Stimulated activated CD8-positive, alpha-beta memory T cell treated with anti-CD3 and anti-CD28 coated beads, Interleukin-7, amount 100 ng/mL, for 24 hours (primary cell): ENCODE measurements at regions not wholly inside any gene's neighbourhood (a gene's known extent, or its start where the extent isn't known, plus 50 kb on each side); places are given as distances from the start of the nearest gene placed in this dataset.
"Not testable (repeated sequence)": the region's sequence is repeated elsewhere in the genome, so short reads cannot be mapped to it uniquely, and the experiment has no call there.

ENCODE experiments used
- DNase-seq: peaks from one replicate; pipeline ENCODE4 v3.0.0-alpha.2; 2020; ENCODE audit warnings: low read depth

GRCh38 chr12:11978726-11979384 lies 91.9 kb upstream of the BCL2L14 start:
- no peak for DNase-seq

GRCh38 chr12:11980115-11980514 lies 90.6 kb upstream of the BCL2L14 start:
- DNase-seq = no peak

- DNase-seq = no peak
Observed at GRCh38 chr12:11981121-11981733, 89.5 kb upstream of the BCL2L14 start.

GRCh38 chr12:11984417-11984816 lies 86.3 kb upstream of the BCL2L14 start:
- no peak for DNase-seq

- no peak for DNase-seq
Observed at GRCh38 chr12:11986165-11986564, 84.6 kb upstream of the BCL2L14 start.

GRCh38 chr12:11987901-11988300 lies 82.8 kb upstream of the BCL2L14 start:
- DNase-seq = no peak

GRCh38 chr12:11991604-11992003 lies 79.1 kb upstream of the BCL2L14 start:
- DNase-seq = no peak

- no peak for DNase-seq
Observed at GRCh38 chr12:11992515-11992914, 78.2 kb upstream of the BCL2L14 start.

GRCh38 chr12:11998307-11998943 lies 72.3 kb upstream of the BCL2L14 start:
- DNase-seq = not testable (repeated sequence)

GRCh38 chr12:11998944-11999315 lies 71.8 kb upstream of the BCL2L14 start:
- no peak for DNase-seq

- no peak for DNase-seq
Observed at GRCh38 chr12:12003609-12004008, 67.1 kb upstream of the BCL2L14 start.

GRCh38 chr12:12004524-12004923 lies 66.2 kb upstream of the BCL2L14 start:
- DNase-seq = no peak

- peak; percentile 63 for DNase-seq
Observed at GRCh38 chr12:12007001-12007712, 63.6 kb upstream of the BCL2L14 start.

- no peak for DNase-seq
Observed at GRCh38 chr12:12007713-12008231, 63.0 kb upstream of the BCL2L14 start.

GRCh38 chr12:12008232-12008850 lies 62.4 kb upstream of the BCL2L14 start:
- DNase-seq = no peak

GRCh38 chr12:12008931-12009611 lies 61.7 kb upstream of the BCL2L14 start:
- no peak for DNase-seq

- not testable (repeated sequence) for DNase-seq
Observed at GRCh38 chr12:12009749-12010276, 60.9 kb upstream of the BCL2L14 start.

GRCh38 chr12:12010277-12011039 lies 60.3 kb upstream of the BCL2L14 start:
- no peak for DNase-seq

- no peak for DNase-seq
Observed at GRCh38 chr12:12011880-12012260, 58.9 kb upstream of the BCL2L14 start.

- no peak for DNase-seq
Observed at GRCh38 chr12:12015073-12015685, 55.6 kb upstream of the BCL2L14 start.
